Mucosa of descending colon (tissue), 3 donors: ENCODE measurements at regions not wholly inside any gene's neighbourhood (a gene's known extent, or its start where the extent isn't known, plus 50 kb on each side); places are given as distances from the start of the nearest gene placed in this dataset.

Experiments used
- ATAC-seq: fragments of 200-7000 bp; cut with Tn5 transposase; one replicate; pipeline ENCODE4 v1.9.1; 2020; ENCODE audit warnings: mild to moderate bottlenecking, moderate library complexity
- DNase-seq, 3 donors: peaks; one replicate each; pipeline ENCODE4 v3.0.0-alpha.2; 2020
- H3K36me3 ChIP-seq: fragments of 200-600 bp; one replicate; pipeline ENCODE4 v1.8.0; 2021; ENCODE audit warnings: low read depth, mild to moderate bottlenecking
- H3K4me1 ChIP-seq: fragments of 200-600 bp; one replicate; pipeline ENCODE4 v1.8.0; 2021; ENCODE audit warnings: low read depth, mild to moderate bottlenecking
- H3K4me3 ChIP-seq: fragments of 200-600 bp; one replicate; pipeline ENCODE4 v1.8.0; 2021; ENCODE audit warnings: mild to moderate bottlenecking
- H3K9me3 ChIP-seq: fragments of 200-600 bp; one replicate; pipeline ENCODE4 v1.8.0; 2021; ENCODE audit warnings: mild to moderate bottlenecking
- CTCF ChIP-seq: fragments of 200-600 bp; IDR thresholded peaks from one replicate; pipeline ENCODE4 v1.8.0; 2022; ENCODE audit warnings: antibody characterized with exemption, mild to moderate bottlenecking
- intact Hi-C, 2 donors: fragments of 100-400 bp; cut with DNase I in 1 of 2; cut with micrococcal nuclease in 1 of 2; formaldehyde crosslinking; loops; one replicate each; pipeline versions ENCODE4 v1.11.0 to v1.11.1; 2022; cut with DNase I, micrococcal nuclease
- donor health status: DM: no; HTN: no; CAD: no; lungs with moderate emphysema.
- donor health status: DM: no; HTN: no; CAD: no.
- donor health status: DM: no; HTN: yes; CAD: no.

GRCh38 chr14:87312169-87312893 is 680.7 kb downstream of the GALC start:
- intact Hi-C loops: no loop called here
- ATAC-seq (no peak), DNase-seq (no peak)
- H3K4me1 ChIP-seq: no peaks in the 10 kb centered on the region
- H3K4me3 ChIP-seq: no peak overlapping the region
- no peak for TF ChIP-seq CTCF
- no peaks in the 10 kb centered on the region for H3K36me3 ChIP-seq
- H3K9me3 ChIP-seq: peaks cover 28% of the 10 kb centered on the region

- Histone ChIP-seq H3K36me3 (no peaks in the 10 kb centered on the region), H3K4me3 (no peak overlapping the region)
- intact Hi-C loops: no loop called here
Measured at GRCh38 chr14:87309557-87309956, 683.4 kb downstream of the GALC start.

GRCh38 chr14:87306409-87307168 is 686.4 kb downstream of the GALC start:
- Histone ChIP-seq H3K36me3 (no peaks in the 10 kb centered on the region), H3K4me3 (no peak overlapping the region), H3K9me3 (peaks cover 30% of the 10 kb centered on the region), H3K4me1 (no peaks in the 10 kb centered on the region)
- TF ChIP-seq CTCF: no peak
- intact Hi-C loops: no loop called here
- DNase-seq (no peak), ATAC-seq (no peak)

More at GRCh38 chr14:87309557-87309956, 683.4 kb downstream of the GALC start:
- TF ChIP-seq CTCF: no peak
- Histone ChIP-seq H3K4me1 (no peaks in the 10 kb centered on the region), H3K9me3 (peaks cover 32% of the 10 kb centered on the region)
- no peak for DNase-seq
- no peak for ATAC-seq

- Histone ChIP-seq H3K36me3 (no peaks in the 10 kb centered on the region), H3K4me1 (no peaks in the 10 kb centered on the region), H3K4me3 (no peak overlapping the region), H3K9me3 (peaks cover 33% of the 10 kb centered on the region)
- TF ChIP-seq CTCF: no peak
- intact Hi-C loops: no loop called here
- DNase-seq (no peak), ATAC-seq (no peak)
Measured at GRCh38 chr14:87305345-87305744, 687.6 kb downstream of the GALC start.

GRCh38 chr14:87304404-87304803 is 688.6 kb downstream of the GALC start:
- TF ChIP-seq CTCF: no peak
- H3K36me3 ChIP-seq: no peaks in the 10 kb centered on the region
- intact Hi-C loops: no loop called here
- ATAC-seq (no peak), DNase-seq (no peak)
- H3K4me3 ChIP-seq: no peak overlapping the region
- H3K9me3 ChIP-seq: peaks cover 41% of the 10 kb centered on the region
- H3K4me1 ChIP-seq: no peaks in the 10 kb centered on the region
